Gastroesophageal sphincter (tissue), 3 donors: ENCODE measurements at regions not wholly inside any gene's neighbourhood (a gene's known extent, or its start where the extent isn't known, plus 50 kb on each side); places are given as distances from the start of the nearest gene placed in this dataset.

Experiments used
- EP300 ChIP-seq: sonication (generic); formaldehyde crosslinking; IDR thresholded peaks from one replicate; pipeline ENCODE4 v1.6.1; 2017; ENCODE audit warnings: antibody characterized with exemption, mild to moderate bottlenecking
- POLR2A ChIP-seq, 2 donors: fragments of 450-650 bp; IDR thresholded peaks; one replicate each; pipeline ENCODE4 v1.6.1; 2017; ENCODE audit warnings: antibody characterized with exemption in 2 of 2, mild to moderate bottlenecking in 2 of 2, moderate library complexity in 1 of 2
- POLR2AphosphoS5 ChIP-seq: sonication (generic); formaldehyde crosslinking; IDR thresholded peaks from one replicate; pipeline ENCODE4 v1.6.1; 2017; ENCODE audit warnings: antibody characterized with exemption
- TF ChIP-seq, protein P1 (sequence below), 4 experiments: fragments of 200-600 bp in 2 of 4; fragments of 450-650 bp in 2 of 4; sonication (generic) in 1 of 4; IDR thresholded peaks; one replicate each; pipeline ENCODE4 v1.5.1; 2017 to 2019; ENCODE audit warnings: antibody characterized with exemption in 4 of 4, mild to moderate bottlenecking in 2 of 4, moderate library complexity in 2 of 4

DNA sequence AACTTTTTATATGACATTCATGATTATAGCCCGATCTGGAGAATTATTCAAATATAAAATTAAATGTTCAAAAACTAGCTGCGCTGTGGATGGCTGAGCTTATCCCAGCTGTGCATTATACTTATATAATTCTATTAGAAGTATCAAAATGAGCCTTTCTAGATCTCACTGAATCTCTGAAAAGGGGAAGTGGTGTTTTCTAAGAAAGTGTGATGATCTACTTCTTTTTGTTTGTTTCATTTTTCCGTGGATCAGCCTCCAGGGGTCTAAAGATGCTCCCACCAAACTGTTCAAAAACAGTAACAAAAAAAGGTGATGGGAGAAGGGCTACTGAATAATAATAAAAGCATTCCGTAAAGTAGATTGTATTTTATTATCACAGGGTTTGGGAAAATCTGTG lies 411.3 kb upstream of the PSMD7 start:
- TF ChIP-seq, protein P1, sequence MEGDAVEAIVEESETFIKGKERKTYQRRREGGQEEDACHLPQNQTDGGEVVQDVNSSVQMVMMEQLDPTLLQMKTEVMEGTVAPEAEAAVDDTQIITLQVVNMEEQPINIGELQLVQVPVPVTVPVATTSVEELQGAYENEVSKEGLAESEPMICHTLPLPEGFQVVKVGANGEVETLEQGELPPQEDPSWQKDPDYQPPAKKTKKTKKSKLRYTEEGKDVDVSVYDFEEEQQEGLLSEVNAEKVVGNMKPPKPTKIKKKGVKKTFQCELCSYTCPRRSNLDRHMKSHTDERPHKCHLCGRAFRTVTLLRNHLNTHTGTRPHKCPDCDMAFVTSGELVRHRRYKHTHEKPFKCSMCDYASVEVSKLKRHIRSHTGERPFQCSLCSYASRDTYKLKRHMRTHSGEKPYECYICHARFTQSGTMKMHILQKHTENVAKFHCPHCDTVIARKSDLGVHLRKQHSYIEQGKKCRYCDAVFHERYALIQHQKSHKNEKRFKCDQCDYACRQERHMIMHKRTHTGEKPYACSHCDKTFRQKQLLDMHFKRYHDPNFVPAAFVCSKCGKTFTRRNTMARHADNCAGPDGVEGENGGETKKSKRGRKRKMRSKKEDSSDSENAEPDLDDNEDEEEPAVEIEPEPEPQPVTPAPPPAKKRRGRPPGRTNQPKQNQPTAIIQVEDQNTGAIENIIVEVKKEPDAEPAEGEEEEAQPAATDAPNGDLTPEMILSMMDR (IDR thresholded peaks at IDR 0.05): no peak
- TF ChIP-seq POLR2A (IDR thresholded peaks at IDR 0.05) (no peak), EP300 (no peak), POLR2AphosphoS5 (no peak)
